Urinary bladder (tissue), 3 donors: ENCODE measurements at regions not wholly inside any gene's neighbourhood (a gene's known extent, or its start where the extent isn't known, plus 50 kb on each side); places are given as distances from the start of the nearest gene placed in this dataset.

Source experiments
- DNase-seq: peaks from one replicate; pipeline ENCODE4 v3.0.0-alpha.2; 2015; ENCODE audit errors: extremely low spot score
- H3K27ac ChIP-seq: one replicate; pipeline ENCODE4 v1.5.1; 2013; ENCODE audit warnings: low read depth, mild to moderate bottlenecking, moderate library complexity
- H3K36me3 ChIP-seq: one replicate; pipeline ENCODE4 v1.6.1; 2013; ENCODE audit warnings: mild to moderate bottlenecking, moderate library complexity; ENCODE audit not compliant: insufficient read depth
- H3K4me1 ChIP-seq: one replicate; pipeline ENCODE4 v1.6.1; 2013; ENCODE audit warnings: mild to moderate bottlenecking, moderate library complexity; ENCODE audit not compliant: insufficient read depth
- H3K4me3 ChIP-seq: one replicate; pipeline ENCODE4 v1.5.1; 2013; ENCODE audit warnings: low read depth, low read length
- WGBS: extraction: QIAGEN DNeasy Blood & Tissue Kit; methylation state at CpG from one replicate; pipeline ENCODE4 v1.1.7; 2013; 5-methylcytosine and 5-hydroxymethylcytosine counted together
- donor health status: healthy with polysubstance abuse.
- donor health status: healthy.

GRCh38 chr9:80158131-80158530, 586.4 kb downstream of the TLE4 start:
- Histone ChIP-seq H3K36me3 (no peaks in the 10 kb centered on the region), H3K4me3 (no peak overlapping the region), H3K4me1 (no peaks in the 10 kb centered on the region), H3K27ac (no peak overlapping the region)
- 26% methylated on average over 4 of the region's 4 CpGs for WGBS
- no peak for DNase-seq

GRCh38 chr9:80157561-80157983, 585.8 kb downstream of the TLE4 start:
- H3K36me3 ChIP-seq: no peaks in the 10 kb centered on the region
- peak; percentile 78 for DNase-seq

GRCh38 chr9:80156756-80157472, 585.1 kb downstream of the TLE4 start:
- no peaks in the 10 kb centered on the region for H3K36me3 ChIP-seq
- no peak overlapping the region for H3K4me3 ChIP-seq
- DNase-seq: no peak
- WGBS: 86% methylated on average over 2 of the region's 2 CpGs
- no peak overlapping the region for H3K27ac ChIP-seq
- no peaks in the 10 kb centered on the region for H3K4me1 ChIP-seq

More at GRCh38 chr9:80157561-80157983, 585.8 kb downstream of the TLE4 start:
- H3K4me1 ChIP-seq: no peaks in the 10 kb centered on the region
- no peak overlapping the region for H3K27ac ChIP-seq
- 11% methylated on average over 4 of the region's 4 CpGs for WGBS
- H3K4me3 ChIP-seq: no peak overlapping the region

GRCh38 chr9:80156262-80156661, 584.5 kb downstream of the TLE4 start:
- H3K4me1 ChIP-seq: no peaks in the 10 kb centered on the region
- 78% methylated on average over 2 of the region's 2 CpGs for WGBS
- H3K27ac ChIP-seq: no peak overlapping the region
- no peaks in the 10 kb centered on the region for H3K36me3 ChIP-seq
- no peak overlapping the region for H3K4me3 ChIP-seq
- no peak for DNase-seq

- Histone ChIP-seq H3K27ac (no peak overlapping the region), H3K4me1 (no peaks in the 10 kb centered on the region), H3K4me3 (no peak overlapping the region), H3K36me3 (no peaks in the 10 kb centered on the region)
- DNase-seq: no peak
- 79% methylated on average over 3 of the region's 3 CpGs for WGBS
Observed at GRCh38 chr9:80147866-80148265, 576.1 kb downstream of the TLE4 start.

- no peak for DNase-seq
- H3K27ac ChIP-seq: no peak overlapping the region
- no peak overlapping the region for H3K4me3 ChIP-seq
- WGBS: 46% methylated on average over 1 of the region's 1 CpG
- H3K36me3 ChIP-seq: no peaks in the 10 kb centered on the region
- no peaks in the 10 kb centered on the region for H3K4me1 ChIP-seq
Observed at GRCh38 chr9:80146466-80146865, 574.7 kb downstream of the TLE4 start.

GRCh38 chr9:80144856-80145255, 573.1 kb downstream of the TLE4 start:
- Histone ChIP-seq H3K4me3 (no peak overlapping the region), H3K36me3 (no peaks in the 10 kb centered on the region), H3K4me1 (no peaks in the 10 kb centered on the region), H3K27ac (no peak overlapping the region)
- no peak for DNase-seq
- 80% methylated on average over 2 of the region's 2 CpGs for WGBS

GRCh38 chr9:80144406-80144805, 572.6 kb downstream of the TLE4 start:
- 92% methylated on average over 2 of the region's 2 CpGs for WGBS
- Histone ChIP-seq H3K36me3 (no peaks in the 10 kb centered on the region), H3K4me1 (no peaks in the 10 kb centered on the region), H3K27ac (no peak overlapping the region), H3K4me3 (no peak overlapping the region)
- DNase-seq: no peak

GRCh38 chr9:80143899-80144298, 572.1 kb downstream of the TLE4 start:
- Histone ChIP-seq H3K4me1 (no peaks in the 10 kb centered on the region), H3K36me3 (no peaks in the 10 kb centered on the region), H3K27ac (no peak overlapping the region), H3K4me3 (no peak overlapping the region)
- WGBS: 93% methylated on average over 3 of the region's 3 CpGs
- no peak for DNase-seq

- H3K36me3 ChIP-seq: no peaks in the 10 kb centered on the region
- DNase-seq: no peak
- no peak overlapping the region for H3K4me3 ChIP-seq
- no peak overlapping the region for H3K27ac ChIP-seq
- no peaks in the 10 kb centered on the region for H3K4me1 ChIP-seq
- WGBS: 84% methylated on average over 2 of the region's 2 CpGs
Observed at GRCh38 chr9:80134487-80134886, 562.7 kb downstream of the TLE4 start.

- Histone ChIP-seq H3K27ac (no peak overlapping the region), H3K4me3 (no peak overlapping the region), H3K36me3 (no peaks in the 10 kb centered on the region), H3K4me1 (no peaks in the 10 kb centered on the region)
- no peak for DNase-seq
- WGBS: 97% methylated on average over 2 of the region's 2 CpGs
Observed at GRCh38 chr9:80131627-80132026, 559.9 kb downstream of the TLE4 start.

- H3K27ac ChIP-seq: no peak overlapping the region
- H3K4me1 ChIP-seq: no peaks in the 10 kb centered on the region
- no peaks in the 10 kb centered on the region for H3K36me3 ChIP-seq
- no peak overlapping the region for H3K4me3 ChIP-seq
- WGBS: 91% methylated on average over 6 of the region's 6 CpGs
- DNase-seq: no peak
Observed at GRCh38 chr9:80127920-80128319, 556.2 kb downstream of the TLE4 start.

- Histone ChIP-seq H3K36me3 (no peaks in the 10 kb centered on the region), H3K4me1 (no peaks in the 10 kb centered on the region), H3K27ac (no peak overlapping the region), H3K4me3 (no peak overlapping the region)
- 82% methylated on average over 3 of the region's 3 CpGs for WGBS
- DNase-seq: no peak
Observed at GRCh38 chr9:80125731-80126264, 554.0 kb downstream of the TLE4 start.

GRCh38 chr9:80117031-80117430, 545.3 kb downstream of the TLE4 start:
- WGBS: 83% methylated on average over 3 of the region's 3 CpGs
- Histone ChIP-seq H3K36me3 (no peaks in the 10 kb centered on the region), H3K4me3 (no peak overlapping the region), H3K27ac (no peak overlapping the region), H3K4me1 (no peaks in the 10 kb centered on the region)
- DNase-seq: no peak
